ENCODE measurements at regions not wholly inside any gene's neighbourhood (a gene's known extent, or its start where the extent isn't known, plus 50 kb on each side); places are given as distances from the start of the nearest gene placed in this dataset.

GRCh38 chr18:7466190-7466589 is 100.9 kb upstream of the PTPRM start:
- H4K91ac ChIP-seq (ENCODE audit: insufficient read length, low read depth, low read length): no peak overlapping the region
- no peak overlapping the region for H4K5ac ChIP-seq (ENCODE audit: insufficient read length, low read depth, low read length)
- no peak overlapping the region for H2AFZ ChIP-seq (ENCODE audit: low read length)
- no peaks in the 10 kb centered on the region for H3K4me1 ChIP-seq (ENCODE audit: insufficient read depth, low read length)
- H3K79me1 ChIP-seq (ENCODE audit: insufficient read depth, low read depth, low read length, poor library complexity, severe bottlenecking): no peaks in the 10 kb centered on the region
- H3K27ac ChIP-seq (ENCODE audit: insufficient read length, low read depth, low read length): no peak overlapping the region
- H3K4me1 Mint-ChIP-seq: peaks cover 7 to 8% of the 10 kb centered on the region in 2 experiments; a peak in 3 of 4 replicates
- H3K23ac ChIP-seq (ENCODE audit: insufficient read length, low read depth, low read length): no peak overlapping the region
- H3K14ac ChIP-seq (ENCODE audit: insufficient read depth, low read length): no peak overlapping the region
- no peak overlapping the region for H3K4me3 Mint-ChIP-seq
- H3K9me3 ChIP-seq (ENCODE audit: control insufficient read depth, low read depth, low read length): no peaks in the 10 kb centered on the region
- no peaks in the 10 kb centered on the region for H3K36me3 Mint-ChIP-seq (ENCODE audit: insufficient read depth in 1 of 3, low read depth in 3 of 3)
- no peak overlapping the region for H4K8ac ChIP-seq (replicated peaks; ENCODE audit: insufficient read length, low read depth, low read length)
- H2AK5ac ChIP-seq (ENCODE audit: insufficient read length, low read length): no peak overlapping the region
- no peak overlapping the region for H2BK15ac ChIP-seq (ENCODE audit: low read depth, low read length)
- no CpG with 5 or more reads among the region's 5 CpGs for WGBS (ENCODE audit: extremely low coverage, insufficient read length, low lambda C conversion rate)
- H4K20me1 ChIP-seq (ENCODE audit: control insufficient read depth, insufficient read depth, insufficient read length): no peaks in the 10 kb centered on the region
- no peaks in the 10 kb centered on the region for H3K27me3 ChIP-seq (ENCODE audit: insufficient read depth, low read length)
- no peaks in the 10 kb centered on the region for H3K9me3 Mint-ChIP-seq
- no peak overlapping the region for H2BK5ac ChIP-seq (ENCODE audit: insufficient read length, low read length)
- H3K27ac Mint-ChIP-seq: peak overlapping the region in 1 of 3 experiments; percentile 63; a peak in 2 of 7 replicates
- H3K9ac ChIP-seq (ENCODE audit: extremely low read depth, insufficient read length, low read length): no peak overlapping the region
- TF ChIP-seq, protein P1, sequence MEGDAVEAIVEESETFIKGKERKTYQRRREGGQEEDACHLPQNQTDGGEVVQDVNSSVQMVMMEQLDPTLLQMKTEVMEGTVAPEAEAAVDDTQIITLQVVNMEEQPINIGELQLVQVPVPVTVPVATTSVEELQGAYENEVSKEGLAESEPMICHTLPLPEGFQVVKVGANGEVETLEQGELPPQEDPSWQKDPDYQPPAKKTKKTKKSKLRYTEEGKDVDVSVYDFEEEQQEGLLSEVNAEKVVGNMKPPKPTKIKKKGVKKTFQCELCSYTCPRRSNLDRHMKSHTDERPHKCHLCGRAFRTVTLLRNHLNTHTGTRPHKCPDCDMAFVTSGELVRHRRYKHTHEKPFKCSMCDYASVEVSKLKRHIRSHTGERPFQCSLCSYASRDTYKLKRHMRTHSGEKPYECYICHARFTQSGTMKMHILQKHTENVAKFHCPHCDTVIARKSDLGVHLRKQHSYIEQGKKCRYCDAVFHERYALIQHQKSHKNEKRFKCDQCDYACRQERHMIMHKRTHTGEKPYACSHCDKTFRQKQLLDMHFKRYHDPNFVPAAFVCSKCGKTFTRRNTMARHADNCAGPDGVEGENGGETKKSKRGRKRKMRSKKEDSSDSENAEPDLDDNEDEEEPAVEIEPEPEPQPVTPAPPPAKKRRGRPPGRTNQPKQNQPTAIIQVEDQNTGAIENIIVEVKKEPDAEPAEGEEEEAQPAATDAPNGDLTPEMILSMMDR (conservative IDR thresholded peaks at IDR 0.05): no peak
- DNase-seq: no peak
- H3K18ac ChIP-seq (ENCODE audit: insufficient read length, low read depth, low read length): no peak overlapping the region
- H3K23me2 ChIP-seq (ENCODE audit: insufficient read length, low read depth, low read length, poor library complexity, severe bottlenecking): no peaks in the 10 kb centered on the region
- H2BK120ac ChIP-seq (ENCODE audit: low read depth, low read length, poor library complexity, severe bottlenecking): no peak overlapping the region
- no peaks in the 10 kb centered on the region for H3K79me2 ChIP-seq (ENCODE audit: insufficient read depth, low read length)
- H2BK20ac ChIP-seq (ENCODE audit: low read depth, low read length, poor library complexity, severe bottlenecking): no peak overlapping the region
- no peak overlapping the region for H3T11ph ChIP-seq (ENCODE audit: low read length)
- H3K56ac ChIP-seq (ENCODE audit: insufficient read length, low read depth, low read length): no peak overlapping the region
- H3K4ac ChIP-seq (ENCODE audit: low read depth, low read length): no peak overlapping the region
- H3K27me3 Mint-ChIP-seq (ENCODE audit: low read depth): no peaks in the 10 kb centered on the region; the same call in 1 of the 2 replicates
- H2BK12ac ChIP-seq (ENCODE audit: insufficient read length, low read depth, low read length): no peak overlapping the region
- no peak overlapping the region for H3K4me2 ChIP-seq (ENCODE audit: insufficient read depth, insufficient read length, low read length)

All from H9 (cell line).